Cerebellar cortex (tissue), 1 donor: ENCODE measurements at regions not wholly inside any gene's neighbourhood (a gene's known extent, or its start where the extent isn't known, plus 50 kb on each side); places are given as distances from the start of the nearest gene placed in this dataset.
A peak's percentile ranks its signal among the peaks of the same experiment; 100 is the strongest.

ENCODE experiments used
- DNase-seq: peaks from one replicate; pipeline ENCODE4 v3.0.0-alpha.2; 2015; ENCODE audit warnings: low spot score

GRCh38 chr2:223226264-223226663 lies 174.3 kb downstream of the KCNE4 start:
- no peak for DNase-seq

GRCh38 chr2:223227338-223227737 lies 175.3 kb downstream of the KCNE4 start:
- DNase-seq = no peak

GRCh38 chr2:223228871-223229270 lies 176.9 kb downstream of the KCNE4 start:
- no peak for DNase-seq

GRCh38 chr2:223230352-223230751 lies 178.4 kb downstream of the KCNE4 start:
- DNase-seq = no peak

- DNase-seq = no peak
Measured at GRCh38 chr2:223232285-223232684, 180.3 kb downstream of the KCNE4 start.

GRCh38 chr2:223232896-223233295 lies 180.9 kb downstream of the KCNE4 start:
- DNase-seq = no peak

GRCh38 chr2:223235986-223236385 lies 184.0 kb downstream of the KCNE4 start:
- DNase-seq = no peak

GRCh38 chr2:223238301-223238700 lies 186.3 kb downstream of the KCNE4 start:
- no peak for DNase-seq

- DNase-seq = no peak
Measured at GRCh38 chr2:223243233-223243632, 191.2 kb downstream of the KCNE4 start.

- peak; percentile 13 for DNase-seq
Measured at GRCh38 chr2:223247136-223247535, 195.1 kb downstream of the KCNE4 start.

GRCh38 chr2:223251656-223252229 lies 199.8 kb downstream of the KCNE4 start:
- no peak for DNase-seq

GRCh38 chr2:223260681-223261080 lies 208.7 kb downstream of the KCNE4 start:
- no peak for DNase-seq

GRCh38 chr2:223262946-223263345 lies 211.0 kb downstream of the KCNE4 start:
- no peak for DNase-seq

GRCh38 chr2:223264541-223265193 lies 212.7 kb downstream of the KCNE4 start:
- no peak for DNase-seq

GRCh38 chr2:223267160-223267951 lies 215.4 kb downstream of the KCNE4 start:
- DNase-seq = no peak

- no peak for DNase-seq
Measured at GRCh38 chr2:223269386-223269785, 217.4 kb downstream of the KCNE4 start.

- DNase-seq = no peak
Measured at GRCh38 chr2:223270548-223270947, 218.6 kb downstream of the KCNE4 start.

- DNase-seq = no peak
Measured at GRCh38 chr2:223273995-223274394, 222.0 kb downstream of the KCNE4 start.

- DNase-seq = no peak
Measured at GRCh38 chr2:223282221-223282620, 230.2 kb downstream of the KCNE4 start.

GRCh38 chr2:223283329-223283728 lies 231.3 kb downstream of the KCNE4 start:
- no peak for DNase-seq

- no peak for DNase-seq
Measured at GRCh38 chr2:223283771-223284170, 231.8 kb downstream of the KCNE4 start.

GRCh38 chr2:223285370-223286265 lies 233.6 kb downstream of the KCNE4 start:
- no peak for DNase-seq
